HepG2 (cell line): ENCODE measurements at regions not wholly inside any gene's neighbourhood (a gene's known extent, or its start where the extent isn't known, plus 50 kb on each side); places are given as distances from the start of the nearest gene placed in this dataset.

Experiments
- ATAC-seq: fragments of 200-7000 bp; cut with Tn5 transposase; 3 replicates; pipeline ENCODE4 v1.9.1; 2020; ENCODE audit warnings: mild to moderate bottlenecking, moderate library complexity
- BruUV-seq: library from RNA; stranded (reverse); fragments of 400-500 nt; replicated peaks from 2 replicates; lab custom pipeline; 2021; lab: Mats Ljungman, UMichigan
- CTCF ChIA-PET: fragments of 300-600 bp; formaldehyde crosslinking; extraction: SDS; loops from one replicate; lab custom pipeline; 2021; ENCODE audit warnings: low total read pairs, inconsistent platforms, low intra/inter-chr PET ratio; lab: Yijun Ruan, JAX
- POLR2A ChIA-PET: fragments of 350-600 bp; sonication (Branson Sonifier 250); formaldehyde crosslinking; loops from one replicate; lab custom pipeline; 2020; ENCODE audit warnings: antibody characterized with exemption, inconsistent platforms; lab: Yijun Ruan, JAX
- DNase-seq: peaks from one replicate; pipeline ENCODE4 v3.0.0-alpha.2; 2015; ENCODE audit warnings: low spot score
- FAIRE-seq: peaks from 3 replicates; lab custom pipeline; 2011; peaks lifted over from hg19 to GRCh38; lab: Jason Lieb, UNC
- H2AFZ ChIP-seq: one replicate; pipeline ENCODE4 v1.6.1; 2011; ENCODE audit warnings: low read length, inconsistent platforms
- H3K27ac ChIP-seq: fragments of 300-600 bp; 3 replicates; pipeline ENCODE4 v1.8.0; 2011; ENCODE audit warnings: mixed run types, mild to moderate bottlenecking, mixed read lengths, low read length, inconsistent platforms; ENCODE audit not compliant: insufficient read depth; ENCODE audit errors: extremely low read length
- H3K27me3 ChIP-seq, 2 experiments: fragments of 200-600 bp in 1 of 2; 2 replicates in 1 of 2; 3 replicates in 1 of 2; pipeline versions ENCODE4 v1.6.0 to v1.8.0; 2011; ENCODE audit warnings: low read length in 2 of 2, mild to moderate bottlenecking in 2 of 2, moderate library complexity in 2 of 2, inconsistent platforms in 1 of 2; ENCODE audit not compliant: insufficient read depth in 2 of 2, control insufficient read depth in 1 of 2
- H3K36me3 ChIP-seq, 2 experiments: fragments of 200-600 bp in 1 of 2; replicated peaks in 1 of 2; 2 replicates in 1 of 2; 3 replicates in 1 of 2; pipeline versions ENCODE4 v1.5.1 to v1.8.0; 2011; ENCODE audit warnings: low read length in 2 of 2, inconsistent platforms in 1 of 2; ENCODE audit not compliant: insufficient read depth in 2 of 2, control insufficient read depth in 1 of 2
- H3K4me1 ChIP-seq: 2 replicates; pipeline ENCODE4 v1.5.1; 2012; ENCODE audit warnings: low read length, inconsistent platforms; ENCODE audit not compliant: insufficient read depth
- H3K4me2 ChIP-seq: 2 replicates; pipeline ENCODE4 v1.6.0; 2011; ENCODE audit warnings: low read depth, low read length, inconsistent platforms
- H3K4me3 ChIP-seq, 3 experiments: fragments of 200-600 bp in 1 of 3; sonication (generic), shearing (Covaris generic) in 1 of 3; replicated peaks in 1 of 3; 2 replicates each; pipeline ENCODE4 v1.5.1; 2011 to 2016; ENCODE audit warnings: low read length in 3 of 3, inconsistent platforms in 2 of 3, low read depth in 2 of 3, mild to moderate bottlenecking in 2 of 3, control low read depth in 1 of 3, mixed read lengths in 1 of 3; ENCODE audit not compliant: insufficient read depth in 1 of 3
- H3K79me2 ChIP-seq: one replicate; pipeline ENCODE4 v1.6.1; 2011; ENCODE audit warnings: low read length, inconsistent platforms; ENCODE audit not compliant: insufficient read depth
- H3K9ac ChIP-seq: 2 replicates; pipeline ENCODE4 v1.6.0; 2011; ENCODE audit warnings: mild to moderate bottlenecking, low read depth, low read length, inconsistent platforms; ENCODE audit not compliant: insufficient read depth
- H3K9me3 ChIP-seq: 2 replicates; pipeline ENCODE4 v1.5.1; 2012; ENCODE audit warnings: mild to moderate bottlenecking, low read length
- H4K20me1 ChIP-seq: 2 replicates; pipeline ENCODE4 v1.6.0; 2011; ENCODE audit warnings: inconsistent platforms, mild to moderate bottlenecking, low read length, moderate library complexity; ENCODE audit not compliant: insufficient read depth
- IKZF1 ChIP-seq: fragments of 450-650 bp; IDR thresholded peaks from 2 replicates; pipeline ENCODE4 v1.7.1; 2016
- PLRG1 ChIP-seq: fragments of 450-650 bp; conservative IDR thresholded peaks from 2 replicates; pipeline ENCODE4 v1.6.1; 2016
- ZBTB21 ChIP-seq: sonication (generic); formaldehyde crosslinking; IDR thresholded peaks from 2 replicates; pipeline ENCODE4 v1.4.0; 2020; ENCODE audit warnings: missing genetic modification reagents
- ZNF12 ChIP-seq: sonication (generic); formaldehyde crosslinking; IDR thresholded peaks from 2 replicates; pipeline ENCODE4 v1.5.0; 2020; ENCODE audit warnings: missing genetic modification reagents
- WGBS: methylation state at CpG from one replicate; pipeline ENCODE4 v1.1.6; 2017; ENCODE audit warnings: low lambda C conversion rate; 5-methylcytosine and 5-hydroxymethylcytosine counted together
- in situ Hi-C: cut with HindIII; loops from 2 replicates; pipeline ENCODE4 v1.10.0; 2017; ENCODE audit warnings: low pct_unique_long_range_greater_than_20kb; ENCODE audit not compliant: extremely low pct_ligation_motif_present
- intact Hi-C: fragments of 100-400 bp; cut with micrococcal nuclease; formaldehyde crosslinking; loops from one replicate; pipeline ENCODE4 v1.10.0; 2022; ENCODE audit not compliant: unreplicated experiment
- TF ChIP-seq, protein P1 (sequence below): sonication (generic); formaldehyde crosslinking; IDR thresholded peaks from 2 replicates; pipeline ENCODE4 v1.4.0; 2020; ENCODE audit warnings: missing genetic modification reagents, borderline replicate concordance
- TF ChIP-seq, protein P2 (sequence below): sonication (generic); formaldehyde crosslinking; IDR thresholded peaks from 2 replicates; pipeline ENCODE4 v1.8.1; 2023; ENCODE audit warnings: mild to moderate bottlenecking, moderate library complexity, missing genetic modification reagents
- TF ChIP-seq, protein P3 (sequence below): sonication (generic); formaldehyde crosslinking; IDR thresholded peaks from 2 replicates; pipeline ENCODE4 v1.9.0; 2021; ENCODE audit warnings: missing genetic modification reagents, mild to moderate bottlenecking, borderline replicate concordance

DNA sequence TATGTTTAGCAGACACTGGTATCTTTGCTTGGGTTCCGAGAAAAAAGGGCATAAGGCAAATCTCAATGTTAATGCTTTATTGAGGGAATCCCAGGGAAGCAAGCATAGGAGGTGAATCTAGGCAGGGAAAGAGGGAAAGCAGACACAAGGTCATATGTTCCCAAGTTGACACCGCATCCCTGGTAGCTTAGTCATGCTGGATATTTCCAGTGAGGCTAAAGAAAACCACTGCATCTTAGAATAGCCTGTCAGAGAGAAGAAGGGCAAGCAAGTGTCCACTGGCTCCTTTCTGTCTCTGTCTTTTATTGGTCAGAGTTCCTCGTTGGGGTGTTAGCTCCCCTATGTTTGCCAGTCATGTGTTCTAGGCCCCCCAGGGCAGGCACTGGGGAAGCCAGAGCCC is 104.7 kb downstream of the NKX6-1 start:
- TF ChIP-seq PLRG1: no peak
- TF ChIP-seq, protein P1, sequence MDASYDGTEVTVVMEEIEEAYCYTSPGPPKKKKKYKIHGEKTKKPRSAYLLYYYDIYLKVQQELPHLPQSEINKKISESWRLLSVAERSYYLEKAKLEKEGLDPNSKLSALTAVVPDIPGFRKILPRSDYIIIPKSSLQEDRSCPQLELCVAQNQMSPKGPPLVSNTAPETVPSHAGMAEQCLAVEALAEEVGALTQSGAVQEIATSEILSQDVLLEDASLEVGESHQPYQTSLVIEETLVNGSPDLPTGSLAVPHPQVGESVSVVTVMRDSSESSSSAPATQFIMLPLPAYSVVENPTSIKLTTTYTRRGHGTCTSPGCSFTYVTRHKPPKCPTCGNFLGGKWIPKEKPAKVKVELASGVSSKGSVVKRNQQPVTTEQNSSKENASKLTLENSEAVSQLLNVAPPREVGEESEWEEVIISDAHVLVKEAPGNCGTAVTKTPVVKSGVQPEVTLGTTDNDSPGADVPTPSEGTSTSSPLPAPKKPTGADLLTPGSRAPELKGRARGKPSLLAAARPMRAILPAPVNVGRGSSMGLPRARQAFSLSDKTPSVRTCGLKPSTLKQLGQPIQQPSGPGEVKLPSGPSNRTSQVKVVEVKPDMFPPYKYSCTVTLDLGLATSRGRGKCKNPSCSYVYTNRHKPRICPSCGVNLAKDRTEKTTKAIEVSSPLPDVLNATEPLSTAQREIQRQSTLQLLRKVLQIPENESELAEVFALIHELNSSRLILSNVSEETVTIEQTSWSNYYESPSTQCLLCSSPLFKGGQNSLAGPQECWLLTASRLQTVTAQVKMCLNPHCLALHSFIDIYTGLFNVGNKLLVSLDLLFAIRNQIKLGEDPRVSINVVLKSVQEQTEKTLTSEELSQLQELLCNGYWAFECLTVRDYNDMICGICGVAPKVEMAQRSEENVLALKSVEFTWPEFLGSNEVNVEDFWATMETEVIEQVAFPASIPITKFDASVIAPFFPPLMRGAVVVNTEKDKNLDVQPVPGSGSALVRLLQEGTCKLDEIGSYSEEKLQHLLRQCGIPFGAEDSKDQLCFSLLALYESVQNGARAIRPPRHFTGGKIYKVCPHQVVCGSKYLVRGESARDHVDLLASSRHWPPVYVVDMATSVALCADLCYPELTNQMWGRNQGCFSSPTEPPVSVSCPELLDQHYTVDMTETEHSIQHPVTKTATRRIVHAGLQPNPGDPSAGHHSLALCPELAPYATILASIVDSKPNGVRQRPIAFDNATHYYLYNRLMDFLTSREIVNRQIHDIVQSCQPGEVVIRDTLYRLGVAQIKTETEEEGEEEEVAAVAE (CRISPR knock-in tag): no peak
- TF ChIP-seq ZNF12: no peak
- TF ChIP-seq, protein P2, sequence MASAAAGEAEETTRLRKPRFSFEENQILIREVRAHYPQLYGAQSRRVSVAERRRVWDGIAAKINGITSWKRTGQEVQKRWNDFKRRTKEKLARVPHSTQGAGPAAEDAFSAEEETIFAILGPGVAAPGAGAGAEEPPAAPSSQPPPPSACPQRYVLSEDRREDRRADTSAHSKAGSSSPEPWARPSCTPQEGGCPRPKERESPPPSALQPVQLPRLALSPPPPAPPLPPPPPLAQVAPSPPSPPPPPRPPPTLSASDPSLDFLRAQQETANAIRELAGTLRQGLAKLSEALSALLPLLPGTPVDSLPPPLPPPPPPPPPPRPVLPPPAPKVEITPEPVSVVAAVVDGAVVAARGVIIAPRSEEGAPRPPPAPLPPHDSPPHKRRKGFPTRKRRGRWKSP: no peak
- TF ChIP-seq ZBTB21 (CRISPR knock-in tag): no peak
- TF ChIP-seq IKZF1: no peak
- TF ChIP-seq, protein P3, sequence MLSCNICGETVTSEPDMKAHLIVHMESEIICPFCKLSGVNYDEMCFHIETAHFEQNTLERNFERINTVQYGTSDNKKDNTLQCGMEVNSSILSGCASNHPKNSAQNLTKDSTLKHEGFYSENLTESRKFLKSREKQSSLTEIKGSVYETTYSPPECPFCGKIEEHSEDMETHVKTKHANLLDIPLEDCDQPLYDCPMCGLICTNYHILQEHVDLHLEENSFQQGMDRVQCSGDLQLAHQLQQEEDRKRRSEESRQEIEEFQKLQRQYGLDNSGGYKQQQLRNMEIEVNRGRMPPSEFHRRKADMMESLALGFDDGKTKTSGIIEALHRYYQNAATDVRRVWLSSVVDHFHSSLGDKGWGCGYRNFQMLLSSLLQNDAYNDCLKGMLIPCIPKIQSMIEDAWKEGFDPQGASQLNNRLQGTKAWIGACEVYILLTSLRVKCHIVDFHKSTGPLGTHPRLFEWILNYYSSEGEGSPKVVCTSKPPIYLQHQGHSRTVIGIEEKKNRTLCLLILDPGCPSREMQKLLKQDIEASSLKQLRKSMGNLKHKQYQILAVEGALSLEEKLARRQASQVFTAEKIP: no peak
- Histone ChIP-seq H3K27ac (no peak overlapping the region), H3K4me3 (no peak overlapping the region), H2AFZ (no peak overlapping the region), H3K9ac (no peak overlapping the region), H4K20me1 (no peaks in the 10 kb centered on the region), H3K36me3 (no peaks in the 10 kb centered on the region), H3K4me1 (no peaks in the 10 kb centered on the region), H3K27me3 (no peaks in the 10 kb centered on the region), H3K4me2 (no peak overlapping the region), H3K79me2 (no peaks in the 10 kb centered on the region), H3K9me3 (no peaks in the 10 kb centered on the region)
- no peak for DNase-seq
- ChIA-PET POLR2A (no interaction called here), CTCF (no interaction called here)
- intact Hi-C loops: no loop called here
- FAIRE-seq: no peak
- in situ Hi-C loops: no loop called here
- no peak for ATAC-seq
- WGBS: 7% methylated on average over 2 of the region's 3 CpGs
- no TSS peak for BruUV-seq
